Fibroblast of pulmonary artery (primary cell): ENCODE measurements at regions not wholly inside any gene's neighbourhood (a gene's known extent, or its start where the extent isn't known, plus 50 kb on each side); places are given as distances from the start of the nearest gene placed in this dataset.

Source experiments
- DNase-seq: peaks from one replicate; pipeline ENCODE4 v3.0.0-alpha.2; 2010; ENCODE audit warnings: low read depth
- H3K4me3 ChIP-seq: replicated peaks from 2 replicates; pipeline ENCODE4 v1.5.1; 2011; ENCODE audit warnings: low read depth, mild to moderate bottlenecking, control low read depth, low read length, moderate library complexity
- TF ChIP-seq, protein P1 (sequence below): IDR thresholded peaks from 2 replicates; pipeline ENCODE4 v1.5.1; 2011; ENCODE audit warnings: mild to moderate bottlenecking, control low read depth, low read length, inconsistent platforms; ENCODE audit errors: missing control alignments

GRCh38 chr15:38622908-38623307 lies 58.3 kb upstream of the RASGRP1 start:
- DNase-seq: no peak
- H3K4me3 ChIP-seq: no peak overlapping the region
- TF ChIP-seq, protein P1, sequence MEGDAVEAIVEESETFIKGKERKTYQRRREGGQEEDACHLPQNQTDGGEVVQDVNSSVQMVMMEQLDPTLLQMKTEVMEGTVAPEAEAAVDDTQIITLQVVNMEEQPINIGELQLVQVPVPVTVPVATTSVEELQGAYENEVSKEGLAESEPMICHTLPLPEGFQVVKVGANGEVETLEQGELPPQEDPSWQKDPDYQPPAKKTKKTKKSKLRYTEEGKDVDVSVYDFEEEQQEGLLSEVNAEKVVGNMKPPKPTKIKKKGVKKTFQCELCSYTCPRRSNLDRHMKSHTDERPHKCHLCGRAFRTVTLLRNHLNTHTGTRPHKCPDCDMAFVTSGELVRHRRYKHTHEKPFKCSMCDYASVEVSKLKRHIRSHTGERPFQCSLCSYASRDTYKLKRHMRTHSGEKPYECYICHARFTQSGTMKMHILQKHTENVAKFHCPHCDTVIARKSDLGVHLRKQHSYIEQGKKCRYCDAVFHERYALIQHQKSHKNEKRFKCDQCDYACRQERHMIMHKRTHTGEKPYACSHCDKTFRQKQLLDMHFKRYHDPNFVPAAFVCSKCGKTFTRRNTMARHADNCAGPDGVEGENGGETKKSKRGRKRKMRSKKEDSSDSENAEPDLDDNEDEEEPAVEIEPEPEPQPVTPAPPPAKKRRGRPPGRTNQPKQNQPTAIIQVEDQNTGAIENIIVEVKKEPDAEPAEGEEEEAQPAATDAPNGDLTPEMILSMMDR: no peak

- no peak overlapping the region for H3K4me3 ChIP-seq
- DNase-seq: no peak
- TF ChIP-seq, protein P1: no peak
These were observed 59.1 kb upstream of the RASGRP1 start for GRCh38 chr15:38623744-38624143.

DNA sequence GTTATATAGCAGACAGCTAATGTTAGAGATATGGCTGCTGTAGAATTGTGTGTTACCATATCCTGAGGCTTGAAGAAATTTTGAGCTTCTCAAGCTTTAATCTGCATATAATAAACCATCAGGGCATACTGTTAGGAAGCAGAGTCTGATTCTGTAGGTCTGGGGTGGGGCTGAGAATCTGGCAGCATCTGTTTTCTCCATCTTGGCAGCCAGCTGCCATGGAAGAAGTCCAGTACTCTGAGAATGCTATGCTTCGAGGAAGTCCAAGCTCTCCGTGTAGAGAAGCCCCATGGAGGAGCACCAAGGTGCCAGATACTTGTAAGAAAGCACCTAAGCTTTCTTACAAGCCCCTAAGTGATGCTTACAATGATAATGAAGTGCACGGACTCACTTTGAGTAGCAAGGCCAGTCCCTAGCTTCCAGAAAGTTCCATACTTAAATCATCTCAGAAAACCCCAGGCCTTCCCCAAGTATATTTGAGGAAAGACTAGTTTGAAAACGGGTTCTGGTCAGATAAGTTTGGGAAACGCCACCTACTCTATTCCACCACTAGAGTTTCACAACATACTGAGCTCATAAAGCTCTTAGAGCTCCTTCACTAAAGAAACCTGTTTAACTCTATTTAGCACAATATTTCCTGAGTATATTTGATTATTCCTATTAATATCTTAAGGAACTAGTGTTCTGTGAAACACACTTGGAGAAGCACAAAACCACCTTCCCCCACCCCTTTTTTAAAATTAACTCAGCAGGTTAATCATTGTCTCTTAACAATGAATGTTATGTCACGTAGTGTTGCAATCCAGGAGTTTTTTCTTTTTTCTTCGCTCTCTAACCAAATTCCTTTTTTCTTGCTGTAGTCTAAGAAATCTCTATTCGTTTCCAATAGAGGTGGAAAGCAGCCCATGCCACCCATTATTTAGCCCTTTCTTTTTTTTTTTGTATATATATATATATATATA lies 59.9 kb upstream of the RASGRP1 start:
- TF ChIP-seq, protein P1: no peak
- no peak for DNase-seq
- H3K4me3 ChIP-seq: no peak overlapping the region

DNA sequence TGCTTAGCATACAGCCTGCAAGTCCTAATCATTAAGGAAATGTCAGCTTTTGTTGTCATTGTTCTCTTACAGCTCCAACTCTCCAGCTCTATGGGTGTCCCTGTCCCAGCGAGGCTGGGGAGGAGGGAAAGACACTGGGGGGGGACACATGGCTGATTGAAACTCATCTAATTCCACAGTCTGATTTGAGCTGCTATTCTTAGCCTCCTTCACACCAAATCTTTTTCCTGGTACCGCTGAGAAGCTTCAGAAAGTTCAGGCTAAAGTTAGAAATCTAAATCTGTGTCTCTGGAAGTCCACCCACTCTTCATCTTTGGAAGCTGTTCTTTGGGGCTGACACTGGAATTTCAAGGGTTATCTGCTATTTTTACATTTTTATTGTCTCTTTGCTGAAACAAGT lies 61.3 kb upstream of the RASGRP1 start:
- DNase-seq: no peak
- TF ChIP-seq, protein P1: no peak
- H3K4me3 ChIP-seq: no peak overlapping the region

DNA sequence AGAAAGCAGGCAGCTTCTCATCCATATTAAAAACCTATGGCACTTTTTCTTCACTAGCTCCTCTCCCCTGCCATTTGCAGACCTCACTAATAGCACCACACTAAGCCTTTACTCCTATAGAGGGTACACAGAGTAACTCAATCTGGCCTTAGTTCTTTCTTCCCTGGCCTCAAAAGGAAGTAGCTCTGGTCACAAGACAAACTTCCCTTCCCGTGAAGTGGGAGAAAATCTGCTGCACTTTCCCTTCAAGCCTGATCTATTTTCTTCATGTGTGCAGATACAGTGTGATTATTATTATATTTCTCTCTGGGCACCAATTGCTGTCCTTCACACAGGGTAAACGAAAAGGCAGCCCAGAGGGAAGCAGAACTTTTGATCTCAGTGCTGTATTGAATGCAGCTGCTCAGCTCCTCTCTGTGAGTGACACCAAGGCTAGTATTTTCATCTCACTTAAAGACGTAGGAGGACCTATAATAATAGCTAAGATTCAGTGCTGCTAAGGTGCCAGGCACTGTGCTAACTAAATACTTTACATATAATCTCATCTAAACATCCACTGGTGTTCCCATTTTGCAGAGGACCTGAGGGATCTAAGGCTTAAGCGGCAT lies 61.9 kb upstream of the RASGRP1 start:
- no peak for DNase-seq
- no peak overlapping the region for H3K4me3 ChIP-seq
- TF ChIP-seq, protein P1: no peak

- TF ChIP-seq, protein P1: no peak
- DNase-seq: no peak
- no peak overlapping the region for H3K4me3 ChIP-seq
These were observed 63.2 kb upstream of the RASGRP1 start for GRCh38 chr15:38627689-38628277.
